ENCODE measurements at regions not wholly inside any gene's neighbourhood (a gene's known extent, or its start where the extent isn't known, plus 50 kb on each side); places are given as distances from the start of the nearest gene placed in this dataset.

GRCh38 chr6:43887340-43887858 lies 117.4 kb downstream of the VEGFA start (continued):
- TF ChIP-seq ZNF546 (CRISPR knock-in tag; conservative IDR thresholded peaks at IDR 0.05) (0 out of 2 replicates have a peak, but pooled peaks have one; percentile 71), SAP130 (CRISPR knock-in tag; IDR thresholded peaks at IDR 0.05; ENCODE audit: low read depth) (peak; percentile 62), ZNF446 (CRISPR knock-in tag; IDR thresholded peaks at IDR 0.05) (no peak), KAT8 (CRISPR knock-in tag; IDR thresholded peaks at IDR 0.05) (peak; percentile 43; the same call in 1 of the 2 replicates)

DNA sequence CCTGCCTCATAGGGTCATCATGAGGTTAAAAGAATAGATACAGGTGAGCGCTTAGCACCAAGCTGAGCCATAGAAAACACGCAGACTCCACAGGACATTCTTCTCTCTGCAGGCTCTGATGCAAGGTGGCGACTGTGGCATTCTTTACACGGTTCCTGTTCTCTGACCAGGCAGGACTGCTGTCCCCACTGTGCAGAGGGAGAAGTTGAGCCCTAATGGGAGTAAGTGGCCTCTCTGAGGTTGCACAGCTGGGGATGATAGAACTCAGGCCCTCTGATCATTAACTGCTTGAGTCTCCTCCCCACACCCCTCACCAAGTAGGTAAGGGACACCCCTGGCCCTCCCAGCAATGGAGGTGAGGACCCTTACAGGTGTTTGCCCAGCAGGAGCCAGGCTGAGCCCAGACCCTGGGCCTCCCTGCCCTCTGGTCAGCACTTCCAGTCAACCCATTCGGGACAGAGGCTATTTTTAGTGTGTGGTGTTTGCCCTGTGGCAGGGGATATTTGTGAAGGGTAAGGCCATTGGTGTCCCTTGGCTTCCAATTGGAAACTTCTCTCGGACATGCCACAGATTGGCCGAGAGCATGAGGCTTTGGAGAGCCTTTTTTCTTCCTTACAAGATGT lies 116.8 kb downstream of the VEGFA start:
- Histone ChIP-seq H2AFZ (ENCODE audit: low read length) (no peak overlapping the region), H4K20me1 (ENCODE audit: insufficient read depth, low read length) (no peaks in the 10 kb centered on the region), H3K27me3 (ENCODE audit: control insufficient read depth in 1 of 2, insufficient read depth in 2 of 2, low read length in 2 of 2) (peaks cover 9 to 12% of the 10 kb centered on the region in 2 experiments; a peak in 4 of 5 replicates), H3K27ac (ENCODE audit: extremely low read length, insufficient read depth, low read length) (no peak overlapping the region), H3K4me1 (ENCODE audit: insufficient read depth, low read length) (peaks cover 55% of the 10 kb centered on the region), H3K4me2 (ENCODE audit: low read depth, low read length) (peak overlapping the region; percentile 20; the same call in 1 of the 2 replicates), H3K36me3 (replicated peaks in 1 of 2; ENCODE audit: control insufficient read depth in 1 of 2, insufficient read depth in 2 of 2, low read length in 2 of 2) (no peaks in the 10 kb centered on the region), H3K79me2 (ENCODE audit: insufficient read depth, low read length) (no peaks in the 10 kb centered on the region), H3K9ac (ENCODE audit: insufficient read depth, low read depth, low read length) (no peak overlapping the region), H3K9me3 (ENCODE audit: low read length) (no peaks in the 10 kb centered on the region), H3K4me3 (replicated peaks in 1 of 3; ENCODE audit: insufficient read depth in 1 of 3, low read depth in 2 of 3, low read length in 3 of 3) (no peak overlapping the region)
- ATAC-seq (no peak), FAIRE-seq (no peak), DNase-seq (ENCODE audit: low spot score) (no peak)
- TF ChIP-seq KDM1A (CRISPR knock-in tag; IDR thresholded peaks at IDR 0.05) (peak; percentile 64; the same call in 1 of the 2 replicates), ATF1 (CRISPR knock-in tag; IDR thresholded peaks at IDR 0.05) (no peak), CHCHD3 (CRISPR knock-in tag; IDR thresholded peaks at IDR 0.05) (0 out of 2 replicates have a peak, but pooled peaks have one; percentile 55), ZNF629 (CRISPR knock-in tag; conservative IDR thresholded peaks at IDR 0.05) (peak; percentile 87), ZMYM3 (CRISPR knock-in tag; IDR thresholded peaks at IDR 0.05) (peak; percentile 32; the same call in 1 of the 2 replicates), ZSCAN29 (CRISPR knock-in tag; conservative IDR thresholded peaks at IDR 0.05) (0 out of 2 replicates have a peak, but pooled peaks have one; percentile 4), AHDC1 (CRISPR knock-in tag; IDR thresholded peaks at IDR 0.05; ENCODE audit: borderline replicate concordance) (0 out of 2 replicates have a peak, but pooled peaks have one; percentile 16), PHF20 (CRISPR knock-in tag; IDR thresholded peaks at IDR 0.05) (peak; percentile 36; the same call in 1 of the 2 replicates), ZNF546 (CRISPR knock-in tag; conservative IDR thresholded peaks at IDR 0.05) (no peak), ZNF670 (CRISPR knock-in tag; IDR thresholded peaks at IDR 0.05; ENCODE audit: borderline replicate concordance) (0 out of 2 replicates have a peak, but pooled peaks have one; percentile 37), BHLHE40 (IDR thresholded peaks at IDR 0.05; ENCODE audit: low read length) (no peak), ZNF501 (CRISPR knock-in tag; IDR thresholded peaks at IDR 0.05) (0 out of 2 replicates have a peak, but pooled peaks have one; percentile 49)
- TF ChIP-seq, protein P1, sequence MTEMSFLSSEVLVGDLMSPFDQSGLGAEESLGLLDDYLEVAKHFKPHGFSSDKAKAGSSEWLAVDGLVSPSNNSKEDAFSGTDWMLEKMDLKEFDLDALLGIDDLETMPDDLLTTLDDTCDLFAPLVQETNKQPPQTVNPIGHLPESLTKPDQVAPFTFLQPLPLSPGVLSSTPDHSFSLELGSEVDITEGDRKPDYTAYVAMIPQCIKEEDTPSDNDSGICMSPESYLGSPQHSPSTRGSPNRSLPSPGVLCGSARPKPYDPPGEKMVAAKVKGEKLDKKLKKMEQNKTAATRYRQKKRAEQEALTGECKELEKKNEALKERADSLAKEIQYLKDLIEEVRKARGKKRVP (CRISPR knock-in tag; IDR thresholded peaks at IDR 0.05) = no peak
- in situ Hi-C loops (cut with HindIII; ENCODE audit: extremely low pct_ligation_motif_present, low pct_unique_long_range_greater_than_20kb) = no loop called here
- CTCF ChIA-PET (ENCODE audit: low intra/inter-chr PET ratio, low total read pairs) = no interaction called here
- WGBS (ENCODE audit: low lambda C conversion rate) = 54% methylated on average over 6 of the region's 7 CpGs
- POLR2A ChIA-PET = no interaction called here
- BruUV-seq (replicated peaks) = no TSS peak
- intact Hi-C loops (cut with micrococcal nuclease; ENCODE audit: unreplicated experiment) = no loop called here
